Neuronal stem cell (in vitro differentiated cells): ENCODE measurements at regions not wholly inside any gene's neighbourhood (a gene's known extent, or its start where the extent isn't known, plus 50 kb on each side); places are given as distances from the start of the nearest gene placed in this dataset.
"Not testable (repeated sequence)": the region's sequence is repeated elsewhere in the genome, so short reads cannot be mapped to it uniquely, and the experiment has no call there.

Experiments used
- DNase-seq: peaks from one replicate; pipeline ENCODE4 v3.0.0-alpha.2; 2013; ENCODE audit warnings: low spot score
- H2AFZ ChIP-seq: one replicate; pipeline ENCODE4 v1.6.1; 2013; ENCODE audit warnings: mild to moderate bottlenecking, low read length, inconsistent platforms
- H2AK5ac ChIP-seq: 2 replicates; pipeline ENCODE4 v1.6.1; 2013; ENCODE audit warnings: low read depth, mild to moderate bottlenecking, inconsistent platforms, low read length, moderate library complexity, mixed read lengths
- H2BK120ac ChIP-seq: 2 replicates; pipeline ENCODE4 v1.6.1; 2013; ENCODE audit warnings: low read depth, mild to moderate bottlenecking, inconsistent platforms, low read length, moderate library complexity, mixed read lengths
- H2BK12ac ChIP-seq: one replicate; pipeline ENCODE4 v1.6.1; 2013; ENCODE audit warnings: low read length, inconsistent platforms
- H2BK15ac ChIP-seq: 2 replicates; pipeline ENCODE4 v1.6.1; 2013; ENCODE audit warnings: mild to moderate bottlenecking, low read length, inconsistent platforms, mixed read lengths
- H2BK5ac ChIP-seq: one replicate; pipeline ENCODE4 v1.6.1; 2013; ENCODE audit warnings: inconsistent platforms, mild to moderate bottlenecking, low read length, moderate library complexity
- H3K14ac ChIP-seq: one replicate; pipeline ENCODE4 v1.6.1; 2013; ENCODE audit warnings: low read length, inconsistent platforms
- H3K18ac ChIP-seq: 2 replicates; pipeline ENCODE4 v1.6.1; 2013; ENCODE audit warnings: low read length, inconsistent platforms
- H3K23ac ChIP-seq: 2 replicates; pipeline ENCODE4 v1.6.1; 2013; ENCODE audit warnings: low read depth, mild to moderate bottlenecking, mixed read lengths, low read length, inconsistent platforms; ENCODE audit not compliant: poor library complexity
- H3K27ac ChIP-seq: replicated peaks from 3 replicates; pipeline ENCODE4 v1.5.1; 2013; ENCODE audit warnings: low read length, inconsistent platforms
- H3K27me3 ChIP-seq, 3 experiments: 2 replicates each; pipeline ENCODE4 v1.6.1; 2013; ENCODE audit warnings: low read length in 3 of 3, mild to moderate bottlenecking in 2 of 3, inconsistent platforms in 1 of 3, low read depth in 1 of 3, mixed read lengths in 1 of 3, moderate library complexity in 1 of 3; ENCODE audit not compliant: control insufficient read depth in 3 of 3, insufficient read depth in 3 of 3
- H3K36me3 ChIP-seq, 2 donors: replicated peaks in 1 of 2; 2 replicates each; pipeline ENCODE4 v1.6.1; 2013; ENCODE audit warnings: low read length in 2 of 2; ENCODE audit not compliant: control insufficient read depth in 2 of 2, insufficient read depth in 2 of 2
- H3K4ac ChIP-seq: 2 replicates; pipeline ENCODE4 v1.6.1; 2013; ENCODE audit warnings: inconsistent platforms, mild to moderate bottlenecking, low read length, moderate library complexity
- H3K4me1 ChIP-seq, 2 donors: 1 replicate in 1 of 2; 2 replicates in 1 of 2; pipeline ENCODE4 v1.6.1; 2013; ENCODE audit warnings: low read length in 2 of 2, low read depth in 1 of 2; ENCODE audit not compliant: control insufficient read depth in 2 of 2, insufficient read depth in 1 of 2
- H3K4me2 ChIP-seq: one replicate; pipeline ENCODE4 v1.6.1; 2013; ENCODE audit warnings: mild to moderate bottlenecking, low read length, inconsistent platforms; ENCODE audit not compliant: insufficient read depth, poor library complexity, severe bottlenecking
- H3K4me3 ChIP-seq, 2 donors: 2 replicates each; pipeline ENCODE4 v1.5.1; 2013; ENCODE audit warnings: low read length in 2 of 2, mild to moderate bottlenecking in 2 of 2, inconsistent platforms in 1 of 2, moderate library complexity in 1 of 2
- H3K79me1 ChIP-seq: one replicate; pipeline ENCODE4 v1.6.1; 2013; ENCODE audit warnings: low read depth, mild to moderate bottlenecking, inconsistent platforms, low read length, moderate library complexity
- H3K9ac ChIP-seq: one replicate; pipeline ENCODE4 v1.6.1; 2013; ENCODE audit warnings: mild to moderate bottlenecking, low read depth, low read length, inconsistent platforms; ENCODE audit not compliant: poor library complexity
- H3K9me3 ChIP-seq, 2 donors: replicated peaks in 1 of 2; 2 replicates each; pipeline versions ENCODE3 to v1.6.1; 2013; ENCODE audit warnings: low read length in 2 of 2, mild to moderate bottlenecking in 2 of 2, inconsistent platforms in 1 of 2, low read depth in 1 of 2, mixed read lengths in 1 of 2, moderate library complexity in 1 of 2; ENCODE audit not compliant: control insufficient read depth in 2 of 2, insufficient read depth in 1 of 2
- H4K8ac ChIP-seq: one replicate; pipeline ENCODE4 v1.6.1; 2013; ENCODE audit warnings: low read depth, mild to moderate bottlenecking, inconsistent platforms, low read length, moderate library complexity
- H4K91ac ChIP-seq: one replicate; pipeline ENCODE4 v1.6.1; 2013; ENCODE audit warnings: low read length, low read depth, mild to moderate bottlenecking, inconsistent platforms; ENCODE audit not compliant: poor library complexity
- WGBS, 2 donors: extraction: QIAGEN DNeasy Blood & Tissue Kit; methylation state at CpG; one replicate each; pipeline ENCODE4 v1.1.7; 2013; ENCODE audit warnings: missing lambda C conversion rate in 2 of 2, mixed read lengths in 1 of 2; ENCODE audit not compliant: insufficient read length in 2 of 2, insufficient replicate concordance in 1 of 2; ENCODE audit errors: extremely low coverage in 2 of 2; 5-methylcytosine and 5-hydroxymethylcytosine counted together

- H3K18ac ChIP-seq, DNase-seq, H2BK15ac ChIP-seq, H2BK12ac ChIP-seq, H4K8ac ChIP-seq, H3K9ac ChIP-seq, H3K9me3 ChIP-seq, H2AFZ ChIP-seq, H3K4ac ChIP-seq, H3K14ac ChIP-seq, H3K79me1 ChIP-seq, H2BK5ac ChIP-seq, H2AK5ac ChIP-seq, H3K23ac ChIP-seq, H3K27me3 ChIP-seq, H3K36me3 ChIP-seq, H2BK120ac ChIP-seq, H3K4me2 ChIP-seq, H3K4me1 ChIP-seq, H4K91ac ChIP-seq, H3K4me3 ChIP-seq, H3K27ac ChIP-seq: not testable (repeated sequence)
- WGBS, 2 donors: no CpG with 5 or more reads among the region's 8 CpGs
These were observed 483.6 kb upstream of the CHRM3 start for GRCh38 chr1:238902752-238903151.

GRCh38 chr1:238900334-238900865 lies 486.0 kb upstream of the CHRM3 start:
- H3K4me2 ChIP-seq: no peak overlapping the region
- no peak overlapping the region for H4K91ac ChIP-seq
- DNase-seq: no peak
- H3K4me3 ChIP-seq: no peak overlapping the region
- no peak overlapping the region for H3K4ac ChIP-seq
- H2BK12ac ChIP-seq: no peak overlapping the region
- H2BK120ac ChIP-seq: no peak overlapping the region
- no peak overlapping the region for H2AK5ac ChIP-seq
- H2AFZ ChIP-seq: no peak overlapping the region
- H4K8ac ChIP-seq: no peak overlapping the region
- no peaks in the 10 kb centered on the region for H3K27me3 ChIP-seq
- H3K9ac ChIP-seq: no peak overlapping the region
- H3K27ac ChIP-seq: no peak overlapping the region
- peak overlapping the region; percentile 31 for H3K14ac ChIP-seq
- no peak overlapping the region for H3K23ac ChIP-seq
- H3K36me3 ChIP-seq: no peaks in the 10 kb centered on the region
- no peaks in the 10 kb centered on the region for H3K79me1 ChIP-seq
- WGBS, 2 donors: no CpG with 5 or more reads among the region's 8 CpGs
- no peak overlapping the region for H2BK15ac ChIP-seq
- no peak overlapping the region for H2BK5ac ChIP-seq
- H3K9me3 ChIP-seq: no peaks in the 10 kb centered on the region
- no peaks in the 10 kb centered on the region for H3K4me1 ChIP-seq
- H3K18ac ChIP-seq: no peak overlapping the region

- no peaks in the 10 kb centered on the region for H3K4me1 ChIP-seq
- no peak for DNase-seq
- no peaks in the 10 kb centered on the region for H3K27me3 ChIP-seq
- no peaks in the 10 kb centered on the region for H3K79me1 ChIP-seq
- H4K8ac ChIP-seq: no peak overlapping the region
- no peak overlapping the region for H3K4me3 ChIP-seq
- no peaks in the 10 kb centered on the region for H3K36me3 ChIP-seq
- H2BK5ac ChIP-seq: no peak overlapping the region
- no peak overlapping the region for H2AFZ ChIP-seq
- no peak overlapping the region for H3K9ac ChIP-seq
- H3K18ac ChIP-seq: no peak overlapping the region
- H3K27ac ChIP-seq: no peak overlapping the region
- H2BK15ac ChIP-seq: no peak overlapping the region
- no peak overlapping the region for H2BK12ac ChIP-seq
- no peak overlapping the region for H2BK120ac ChIP-seq
- no peak overlapping the region for H3K14ac ChIP-seq
- H4K91ac ChIP-seq: no peak overlapping the region
- H3K9me3 ChIP-seq: no peaks in the 10 kb centered on the region
- H3K4me2 ChIP-seq: no peak overlapping the region
- no peak overlapping the region for H2AK5ac ChIP-seq
- no peak overlapping the region for H3K4ac ChIP-seq
- H3K23ac ChIP-seq: no peak overlapping the region
These were observed 487.5 kb upstream of the CHRM3 start for GRCh38 chr1:238898856-238899255.

GRCh38 chr1:238895911-238896310 lies 490.5 kb upstream of the CHRM3 start:
- no peak overlapping the region for H2BK5ac ChIP-seq
- no peak overlapping the region for H4K8ac ChIP-seq
- H3K4me1 ChIP-seq: no peaks in the 10 kb centered on the region
- no peak overlapping the region for H3K23ac ChIP-seq
- no peak overlapping the region for H3K27ac ChIP-seq
- no peak overlapping the region for H3K18ac ChIP-seq
- H2AK5ac ChIP-seq: no peak overlapping the region
- no CpG with 5 or more reads among the region's 2 CpGs for WGBS, 2 donors
- no peaks in the 10 kb centered on the region for H3K79me1 ChIP-seq
- no peaks in the 10 kb centered on the region for H3K9me3 ChIP-seq
- H4K91ac ChIP-seq: no peak overlapping the region
- no peak overlapping the region for H2BK15ac ChIP-seq
- no peak overlapping the region for H3K4ac ChIP-seq
- no peak overlapping the region for H3K4me3 ChIP-seq
- H2BK12ac ChIP-seq: no peak overlapping the region
- DNase-seq: no peak
- no peaks in the 10 kb centered on the region for H3K36me3 ChIP-seq
- no peak overlapping the region for H3K9ac ChIP-seq
- no peak overlapping the region for H3K4me2 ChIP-seq
- H2BK120ac ChIP-seq: no peak overlapping the region
- no peaks in the 10 kb centered on the region for H3K27me3 ChIP-seq
- no peak overlapping the region for H2AFZ ChIP-seq
- no peak overlapping the region for H3K14ac ChIP-seq
